ENCODE measurements at regions not wholly inside any gene's neighbourhood (a gene's known extent, or its start where the extent isn't known, plus 50 kb on each side); places are given as distances from the start of the nearest gene placed in this dataset.

- ATAC-seq = no peak
- CTCF ChIA-PET (ENCODE audit: low intra/inter-chr PET ratio) = no interaction called here
- H2AFZ ChIP-seq (ENCODE audit: low read depth, low read length) = no peak overlapping the region
- intact Hi-C loops (cut with micrococcal nuclease) = loop anchor here (10.0 kb wide), 1 partner anchor 406 kb away; the partner anchor contains the start of gene NTS
- no peaks in the 10 kb centered on the region for H3K79me2 ChIP-seq (ENCODE audit: control insufficient read depth, insufficient read depth, low read length)
- no peak for FAIRE-seq
- peak in 3 of 4 experiments; percentile 5 to 14 (median 9) for DNase-seq (ENCODE audit: extremely low read depth in 1 of 4, low spot score in 3 of 4)
- H3K9me1 ChIP-seq (ENCODE audit: control insufficient read depth, insufficient read depth, low read length) = no peaks in the 10 kb centered on the region
- no peaks in the 10 kb centered on the region for H3K36me3 ChIP-seq (ENCODE audit: control insufficient read depth, insufficient read depth, low read length)
- no peaks in the 10 kb centered on the region for H4K20me1 ChIP-seq (replicated peaks; ENCODE audit: control insufficient read depth, insufficient read depth, low read length)
- no peaks in the 10 kb centered on the region for H3K27me3 ChIP-seq (ENCODE audit: control insufficient read depth in 2 of 2, insufficient read depth in 2 of 2, low read length in 2 of 2)
- H3K27ac ChIP-seq (ENCODE audit: extremely low read depth, low read depth, low read length) = no peak overlapping the region
- in situ Hi-C loops (cut with MboI) = no loop called here
- no TSS peak for BruUV-seq (replicated peaks)
- H3K4me2 ChIP-seq (ENCODE audit: insufficient read depth, low read length) = no peak overlapping the region
- POLR2A ChIA-PET = no interaction called here
- 5% methylated on average over 15 of the region's 15 CpGs for WGBS (ENCODE audit: insufficient coverage, low coverage, missing lambda C conversion rate)
- no peaks in the 10 kb centered on the region for H3K4me1 ChIP-seq (replicated peaks in 1 of 2; ENCODE audit: control insufficient read depth in 2 of 2, insufficient read depth in 2 of 2, low read length in 2 of 2)
- H3K9ac ChIP-seq (ENCODE audit: insufficient read depth in 1 of 2, low read depth in 2 of 2, low read length in 2 of 2) = no peak overlapping the region
- H3K4me3 ChIP-seq = no peak overlapping the region
- no peaks in the 10 kb centered on the region; the same call in 1 of the 2 replicates for H3K9me3 ChIP-seq (replicated peaks; ENCODE audit: control insufficient read depth, insufficient read depth, low read depth, low read length)
- TF ChIP-seq CTCF (IDR thresholded peaks at IDR 0.05 in 2 of 3, conservative IDR thresholded peaks at IDR 0.05 in 1 of 3; ENCODE audit: insufficient read depth in 2 of 3, low read depth in 1 of 3, low read length in 3 of 3) (peak in 2 of 3 experiments; percentile 29 to 34; a peak in 2 of 6 replicates), AFF1 (IDR thresholded peaks at IDR 0.05; ENCODE audit: low read depth in 1 of 2, partially characterized antibody in 2 of 2) (no peak), ATF4 (CRISPR knock-in tag; IDR thresholded peaks at IDR 0.05) (no peak), ZNF280B (CRISPR knock-in tag; IDR thresholded peaks at IDR 0.05) (no peak), ID3 (CRISPR knock-in tag; IDR thresholded peaks at IDR 0.05) (no peak), ID3 (tag; IDR thresholded peaks at IDR 0.05) (no peak), RFX5 (IDR thresholded peaks at IDR 0.05; ENCODE audit: low read depth, low read length) (no peak), HNRNPL (IDR thresholded peaks at IDR 0.05; ENCODE audit: low read depth, low read length) (no peak), RAD21 (CRISPR knock-in tag; conservative IDR thresholded peaks at IDR 0.05 in 1 of 2, IDR thresholded peaks at IDR 0.05 in 1 of 2) (peak; percentile 39 to 58), NEUROD1 (IDR thresholded peaks at IDR 0.05; ENCODE audit: borderline replicate concordance, low read depth, low read length, partially characterized antibody) (no peak)
Observed at GRCh38 chr12:85468356-85469157, 188.5 kb downstream of the ALX1 start.

All from K562 (cell line).